Calu3 (cell line): ENCODE measurements at regions not wholly inside any gene's neighbourhood (a gene's known extent, or its start where the extent isn't known, plus 50 kb on each side); places are given as distances from the start of the nearest gene placed in this dataset.

Source experiments
- BruUV-seq: library from RNA; stranded (reverse); fragments of 400-500 nt; replicated peaks from 2 replicates; lab custom pipeline; 2021; lab: Mats Ljungman, UMichigan
- CTCF ChIA-PET: fragments of 300-600 bp; sonication (Branson Sonifier 250); formaldehyde crosslinking; loops from one replicate; lab custom pipeline; 2022; ENCODE audit warnings: antibody characterized with exemption; lab: Charles Lee
- DNase-seq: peaks from one replicate; pipeline ENCODE4 v3.0.0; 2022
- H3K27ac Mint-ChIP-seq: one replicate; pipeline ENCODE4 v1.8.0; 2022; ENCODE audit warnings: mixed read lengths; ENCODE audit not compliant: unreplicated experiment
- H3K27me3 Mint-ChIP-seq: one replicate; pipeline ENCODE4 v1.8.0; 2022; ENCODE audit warnings: mixed read lengths; ENCODE audit not compliant: unreplicated experiment
- H3K36me3 Mint-ChIP-seq: one replicate; pipeline ENCODE4 v1.8.0; 2022; ENCODE audit warnings: mild to moderate bottlenecking, moderate library complexity, mixed read lengths; ENCODE audit not compliant: insufficient read depth, unreplicated experiment
- H3K4me1 Mint-ChIP-seq: one replicate; pipeline ENCODE4 v1.8.0; 2022; ENCODE audit warnings: mild to moderate bottlenecking, low read depth, mixed read lengths; ENCODE audit not compliant: unreplicated experiment
- H3K4me3 Mint-ChIP-seq: one replicate; pipeline ENCODE4 v1.8.0; 2022; ENCODE audit warnings: mild to moderate bottlenecking, low read depth, moderate library complexity, mixed read lengths; ENCODE audit not compliant: unreplicated experiment
- H3K9me3 Mint-ChIP-seq: one replicate; pipeline ENCODE4 v1.8.0; 2022; ENCODE audit warnings: low read depth, mixed read lengths; ENCODE audit not compliant: unreplicated experiment
- CTCF ChIP-seq: fragments of 200-600 bp; IDR thresholded peaks from one replicate; pipeline ENCODE4 v1.8.0; 2022; ENCODE audit warnings: antibody characterized with exemption; ENCODE audit not compliant: unreplicated experiment
- intact Hi-C: fragments of 100-400 bp; cut with micrococcal nuclease; formaldehyde crosslinking; loops from one replicate; pipeline ENCODE4 v1.10.0; 2022; ENCODE audit not compliant: unreplicated experiment

- Mint-ChIP-seq H3K27ac (no peak overlapping the region), H3K36me3 (no peaks in the 10 kb centered on the region), H3K4me1 (no peaks in the 10 kb centered on the region), H3K4me3 (no peak overlapping the region), H3K27me3 (peaks cover 87% of the 10 kb centered on the region), H3K9me3 (no peaks in the 10 kb centered on the region)
- CTCF ChIA-PET = no interaction called here
- intact Hi-C loops = no loop called here
- TF ChIP-seq CTCF = no peak
- no TSS peak for BruUV-seq
- no peak for DNase-seq
These were observed 250.5 kb downstream of the LOXHD1 start for GRCh38 chr18:46406539-46406932.

- no TSS peak for BruUV-seq
These were observed 249.4 kb downstream of the LOXHD1 start for GRCh38 chr18:46407486-46408166.

GRCh38 chr18:46408334-46408987 lies 248.6 kb downstream of the LOXHD1 start:
- Mint-ChIP-seq H3K27ac (no peak overlapping the region), H3K9me3 (no peaks in the 10 kb centered on the region), H3K4me1 (no peaks in the 10 kb centered on the region), H3K36me3 (no peaks in the 10 kb centered on the region), H3K4me3 (no peak overlapping the region), H3K27me3 (peaks cover 100% of the 10 kb centered on the region)
- CTCF ChIA-PET = no interaction called here
- DNase-seq = no peak
- intact Hi-C loops = no loop called here
- TF ChIP-seq CTCF = no peak
- no TSS peak for BruUV-seq

More at GRCh38 chr18:46407486-46408166, 249.4 kb downstream of the LOXHD1 start:
- H3K27ac Mint-ChIP-seq = no peak overlapping the region
- H3K27me3 Mint-ChIP-seq = peaks cover 98% of the 10 kb centered on the region
- intact Hi-C loops = no loop called here
- no peak for DNase-seq
- TF ChIP-seq CTCF = no peak
- CTCF ChIA-PET = interaction anchor here (0.8 kb wide), 1 partner anchor 15 kb away, joined by 3 read pairs; no protein-coding TSS in a partner anchor
- no peaks in the 10 kb centered on the region for H3K36me3 Mint-ChIP-seq
- H3K4me1 Mint-ChIP-seq = no peaks in the 10 kb centered on the region
- H3K4me3 Mint-ChIP-seq = no peak overlapping the region
- no peaks in the 10 kb centered on the region for H3K9me3 Mint-ChIP-seq

GRCh38 chr18:46411191-46411828 lies 245.7 kb downstream of the LOXHD1 start:
- Mint-ChIP-seq H3K36me3 (no peaks in the 10 kb centered on the region), H3K9me3 (no peaks in the 10 kb centered on the region), H3K27me3 (peaks cover 83% of the 10 kb centered on the region), H3K27ac (no peak overlapping the region), H3K4me3 (no peak overlapping the region), H3K4me1 (no peaks in the 10 kb centered on the region)
- CTCF ChIA-PET = no interaction called here
- no peak for TF ChIP-seq CTCF
- no TSS peak for BruUV-seq
- intact Hi-C loops = no loop called here
- DNase-seq = no peak
